Keratinocyte (primary cell): ENCODE measurements at regions not wholly inside any gene's neighbourhood (a gene's known extent, or its start where the extent isn't known, plus 50 kb on each side); places are given as distances from the start of the nearest gene placed in this dataset.
"Not testable (repeated sequence)": the region's sequence is repeated elsewhere in the genome, so short reads cannot be mapped to it uniquely, and the experiment has no call there.

Experiments used
- CTCF ChIP-seq, 3 experiments: IDR thresholded peaks in 1 of 3; conservative IDR thresholded peaks in 1 of 3; optimal IDR thresholded peaks in 1 of 3; 2 replicates in 2 of 3; 3 replicates in 1 of 3; pipeline versions ENCODE3 to v1.5.1; 2011; ENCODE audit warnings: low read length in 3 of 3, mild to moderate bottlenecking in 3 of 3, moderate library complexity in 2 of 3, control low read depth in 1 of 3, inconsistent platforms in 1 of 3; ENCODE audit not compliant: insufficient read depth in 2 of 3; ENCODE audit errors: extremely low read depth in 1 of 3
- EZH2 ChIP-seq: IDR thresholded peaks from one replicate; pipeline ENCODE4 v1.6.1; 2012; ENCODE audit warnings: inconsistent platforms, mild to moderate bottlenecking, low read length, moderate library complexity

DNA sequence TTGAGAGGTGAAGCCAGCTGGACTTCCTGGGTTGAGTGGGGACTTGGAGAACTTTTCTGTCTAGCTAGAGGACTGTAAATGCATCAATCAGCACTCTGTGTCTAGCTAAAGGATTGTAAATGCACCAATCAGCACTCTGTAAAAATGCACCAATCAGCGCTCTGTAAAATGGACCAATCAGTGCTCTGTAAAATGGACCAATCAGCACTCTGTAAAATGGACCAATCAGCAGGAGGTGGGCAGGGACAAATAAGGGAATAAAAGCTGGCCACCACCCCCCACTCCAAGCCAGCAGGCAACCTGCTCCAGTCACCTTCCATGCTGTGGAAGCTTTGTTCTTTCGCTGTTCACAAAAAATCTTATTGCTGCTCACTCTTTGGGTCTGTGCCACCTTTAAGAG, 390.4 kb downstream of the RPS24 start:
- not testable (repeated sequence) for TF ChIP-seq EZH2; CTCF (optimal IDR thresholded peaks at IDR 0.05 in 1 of 3, IDR thresholded peaks at IDR 0.05 in 1 of 3, conservative IDR thresholded peaks at IDR 0.05 in 1 of 3; ENCODE audit: extremely low read depth in 1 of 3, insufficient read depth in 2 of 3, low read length in 3 of 3)
